AG04449 (cell line): ENCODE measurements at regions not wholly inside any gene's neighbourhood (a gene's known extent, or its start where the extent isn't known, plus 50 kb on each side); places are given as distances from the start of the nearest gene placed in this dataset.

Experiments used
- CTCF ChIA-PET: fragments of 350-600 bp; formaldehyde crosslinking; extraction: SDS; loops from one replicate; lab custom pipeline; 2021; ENCODE audit warnings: antibody characterized with exemption; lab: Yijun Ruan, JAX
- POLR2A ChIA-PET: fragments of 400-600, 350-600 bp; formaldehyde crosslinking; extraction: SDS; loops from one replicate; lab custom pipeline; 2020; ENCODE audit warnings: antibody characterized with exemption, inconsistent platforms; lab: Yijun Ruan, JAX
- DNase-seq: peaks from one replicate; pipeline ENCODE4 v3.0.0-alpha.2; 2010; ENCODE audit warnings: low read depth, low spot score
- H3K4me3 ChIP-seq: 2 replicates; pipeline ENCODE4 v1.5.1; 2011; ENCODE audit warnings: low read depth, mild to moderate bottlenecking, control low read depth, low read length
- TF ChIP-seq, protein P1 (sequence below): IDR thresholded peaks from one replicate; pipeline ENCODE4 v1.5.1; 2011; ENCODE audit warnings: mild to moderate bottlenecking, moderate library complexity, low read length, control low read depth, inconsistent platforms; ENCODE audit not compliant: insufficient read depth; ENCODE audit errors: missing control alignments

DNA sequence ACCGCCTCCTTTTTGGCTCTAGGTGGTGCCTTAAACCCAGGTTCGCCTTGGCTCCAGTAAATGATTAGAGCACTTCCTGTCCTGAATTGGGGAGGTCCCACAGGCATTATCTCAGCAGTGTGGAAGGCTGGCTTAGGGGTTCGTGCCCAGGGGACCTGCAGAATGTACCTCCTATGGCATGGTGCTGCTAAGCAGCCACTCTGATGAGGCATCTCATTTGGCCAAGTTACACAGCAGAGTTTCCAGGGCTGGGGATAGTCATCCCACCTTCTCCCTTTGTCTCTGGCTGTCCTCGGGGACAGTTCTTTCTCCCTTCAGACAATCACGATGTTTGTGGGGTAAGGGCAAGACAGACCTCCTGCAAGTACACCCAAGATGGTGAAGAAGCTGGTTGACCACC is 371.2 kb downstream of the VPS13C start:
- ChIA-PET POLR2A (no interaction called here), CTCF (no interaction called here)
- DNase-seq = no peak
- TF ChIP-seq, protein P1, sequence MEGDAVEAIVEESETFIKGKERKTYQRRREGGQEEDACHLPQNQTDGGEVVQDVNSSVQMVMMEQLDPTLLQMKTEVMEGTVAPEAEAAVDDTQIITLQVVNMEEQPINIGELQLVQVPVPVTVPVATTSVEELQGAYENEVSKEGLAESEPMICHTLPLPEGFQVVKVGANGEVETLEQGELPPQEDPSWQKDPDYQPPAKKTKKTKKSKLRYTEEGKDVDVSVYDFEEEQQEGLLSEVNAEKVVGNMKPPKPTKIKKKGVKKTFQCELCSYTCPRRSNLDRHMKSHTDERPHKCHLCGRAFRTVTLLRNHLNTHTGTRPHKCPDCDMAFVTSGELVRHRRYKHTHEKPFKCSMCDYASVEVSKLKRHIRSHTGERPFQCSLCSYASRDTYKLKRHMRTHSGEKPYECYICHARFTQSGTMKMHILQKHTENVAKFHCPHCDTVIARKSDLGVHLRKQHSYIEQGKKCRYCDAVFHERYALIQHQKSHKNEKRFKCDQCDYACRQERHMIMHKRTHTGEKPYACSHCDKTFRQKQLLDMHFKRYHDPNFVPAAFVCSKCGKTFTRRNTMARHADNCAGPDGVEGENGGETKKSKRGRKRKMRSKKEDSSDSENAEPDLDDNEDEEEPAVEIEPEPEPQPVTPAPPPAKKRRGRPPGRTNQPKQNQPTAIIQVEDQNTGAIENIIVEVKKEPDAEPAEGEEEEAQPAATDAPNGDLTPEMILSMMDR = no peak
- H3K4me3 ChIP-seq = no peak overlapping the region

DNA sequence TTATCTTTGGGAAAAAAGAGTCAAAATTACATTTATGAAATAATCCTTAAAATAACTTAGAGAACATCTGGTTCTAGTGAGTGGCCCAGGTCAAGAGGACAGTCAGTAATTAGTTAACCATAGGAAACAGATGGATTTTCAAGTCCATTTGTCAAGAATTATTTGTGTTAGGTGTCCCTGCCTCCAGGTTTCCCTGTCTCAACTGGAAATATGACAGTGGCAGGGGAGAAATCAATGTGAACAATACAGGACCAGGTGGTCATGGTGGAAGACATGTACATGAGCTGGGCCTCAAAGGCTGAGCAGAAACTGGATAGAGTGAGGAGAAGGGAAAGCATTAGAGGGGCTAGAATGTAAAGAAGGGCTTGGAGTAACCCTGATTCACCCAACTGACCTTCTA is 372.6 kb downstream of the VPS13C start:
- ChIA-PET CTCF (no interaction called here), POLR2A (no interaction called here)
- DNase-seq = no peak
- H3K4me3 ChIP-seq = no peak overlapping the region
- TF ChIP-seq, protein P1 = no peak

DNA sequence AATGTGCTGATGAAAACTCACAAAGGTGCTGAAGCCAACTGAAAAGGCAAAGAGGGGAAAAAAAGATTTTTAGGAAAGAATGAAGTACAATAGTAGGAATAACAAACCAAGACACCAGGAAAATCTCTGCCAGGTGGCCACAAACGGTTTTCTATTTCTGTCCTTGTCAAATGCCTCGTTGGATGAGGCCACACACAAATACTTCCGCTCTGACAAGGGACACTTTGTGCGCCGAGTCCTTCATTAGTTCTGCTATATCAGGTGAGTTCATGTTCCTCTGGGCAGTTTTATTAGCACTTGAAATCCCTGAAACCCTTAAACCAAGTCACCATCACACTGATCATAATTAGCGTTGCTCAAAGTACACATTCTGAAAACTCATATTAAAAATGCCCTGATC is 373.1 kb downstream of the VPS13C start:
- TF ChIP-seq, protein P1 = no peak
- H3K4me3 ChIP-seq = no peak overlapping the region
- POLR2A ChIA-PET = no interaction called here
- CTCF ChIA-PET = no interaction called here
- DNase-seq = no peak

DNA sequence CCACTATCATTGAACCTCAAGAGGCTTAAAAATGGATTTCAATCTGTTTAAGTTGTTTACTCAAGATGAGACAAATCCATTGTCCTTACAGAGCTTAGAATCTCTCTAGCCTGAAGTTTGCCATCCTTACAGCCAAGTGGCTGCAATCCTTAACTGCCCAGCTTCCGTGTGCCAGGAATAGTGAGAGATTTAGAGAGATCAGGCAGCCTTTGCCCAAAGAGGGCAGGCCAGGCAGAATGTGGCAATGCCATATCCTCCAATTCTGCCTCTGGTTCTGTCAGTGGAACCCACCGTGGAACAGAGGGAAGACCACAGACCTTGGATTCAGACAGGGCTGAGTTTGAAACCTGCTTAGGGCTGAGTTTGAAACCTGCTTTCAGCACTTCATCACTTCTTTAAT is 374.3 kb downstream of the VPS13C start:
- CTCF ChIA-PET = no interaction called here
- POLR2A ChIA-PET = no interaction called here
- no peak for DNase-seq
- TF ChIP-seq, protein P1 = no peak
- no peak overlapping the region for H3K4me3 ChIP-seq

DNA sequence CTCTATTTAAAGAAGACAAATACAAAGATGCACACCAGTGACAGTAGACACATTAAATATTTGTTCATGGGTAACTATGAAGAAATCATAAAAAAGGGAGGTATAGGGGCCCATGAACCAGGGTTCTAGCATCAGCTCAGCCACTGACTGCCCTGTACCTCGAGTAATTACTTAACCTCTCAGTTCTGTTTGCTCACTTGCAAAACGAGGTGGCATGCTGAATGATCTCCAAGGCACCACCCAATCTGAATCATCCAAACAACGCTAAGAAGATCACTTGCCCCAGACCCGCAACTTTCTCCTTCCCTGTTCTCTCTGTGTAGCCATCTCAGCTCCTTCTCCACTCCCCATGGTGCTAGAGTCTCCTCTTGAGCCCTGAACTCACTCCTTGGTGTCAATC is 374.7 kb downstream of the VPS13C start:
- no peak overlapping the region for H3K4me3 ChIP-seq
- TF ChIP-seq, protein P1 = no peak
- ChIA-PET POLR2A (no interaction called here), CTCF (no interaction called here)
- DNase-seq = no peak

DNA sequence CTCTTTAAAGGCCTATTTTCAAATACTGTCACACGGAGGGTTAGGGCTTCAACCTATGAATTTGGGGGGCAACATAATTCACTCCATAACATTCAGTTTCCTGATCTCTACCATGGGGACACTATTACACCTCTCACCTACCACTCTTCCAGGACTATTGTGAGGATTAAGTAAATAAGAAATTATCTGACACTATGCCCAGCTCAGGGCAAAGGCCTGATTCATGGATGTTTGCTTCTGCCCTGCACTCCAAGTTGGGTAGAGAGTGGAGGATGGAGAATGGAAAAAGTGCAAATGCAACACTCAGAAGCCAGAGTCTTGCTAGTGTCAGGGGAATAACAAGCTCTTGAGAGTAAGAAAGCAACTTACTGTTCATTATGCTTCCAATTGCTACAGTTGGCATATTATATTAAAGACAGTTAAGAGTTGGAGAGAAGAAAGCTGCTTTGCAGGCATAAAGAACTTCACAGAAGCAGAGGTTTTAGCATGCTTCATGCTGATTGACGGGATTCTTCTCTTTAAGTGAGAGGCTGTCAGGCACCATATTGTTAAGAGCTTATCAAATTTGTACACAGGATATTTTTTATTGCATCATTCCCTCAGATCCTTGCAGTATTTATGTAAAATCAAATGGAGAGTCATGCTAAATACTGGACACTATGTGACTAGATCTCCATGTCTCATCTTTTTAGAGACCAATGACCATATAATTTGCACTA is 375.3 kb downstream of the VPS13C start:
- H3K4me3 ChIP-seq = no peak overlapping the region
- no peak for DNase-seq
- ChIA-PET POLR2A (no interaction called here), CTCF (no interaction called here)
- TF ChIP-seq, protein P1 = no peak
